ENCODE measurements at regions not wholly inside any gene's neighbourhood (a gene's known extent, or its start where the extent isn't known, plus 50 kb on each side); places are given as distances from the start of the nearest gene placed in this dataset.

DNA sequence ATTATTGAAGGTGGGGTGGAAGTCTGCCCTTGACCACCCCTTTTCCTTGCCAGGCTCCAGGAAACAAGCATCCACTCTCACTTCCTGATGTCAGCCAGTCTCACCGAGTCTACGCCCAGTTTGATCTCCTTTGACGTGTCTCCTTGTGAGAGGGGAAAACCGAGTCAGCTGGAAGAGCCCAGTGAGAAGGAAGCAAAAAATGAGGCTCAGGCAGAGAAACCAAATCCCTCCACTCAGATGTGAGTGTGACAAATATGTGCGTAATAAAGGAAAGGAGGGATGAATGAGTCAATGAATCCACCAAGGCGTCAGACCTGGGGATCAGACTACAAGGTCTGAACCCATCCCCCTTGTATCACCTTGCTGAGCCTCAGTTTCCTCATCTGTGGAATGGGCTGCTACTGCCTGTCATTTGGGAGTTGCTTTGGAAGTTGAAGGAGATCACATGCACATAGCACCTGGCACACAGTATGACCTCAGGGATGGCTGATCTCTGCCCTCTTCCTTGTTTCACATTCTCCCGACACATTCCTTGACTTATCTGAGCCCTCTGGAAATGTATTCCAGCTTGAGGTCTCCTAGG is 61.3 kb upstream of the XPA start:
- Histone ChIP-seq H3K9me3 (ENCODE audit: insufficient read depth, low read depth, low read length) (no peaks in the 10 kb centered on the region), H3K27ac (ENCODE audit: low read depth, low read length) (no peak overlapping the region), H3K4me2 (ENCODE audit: low read length) (no peak overlapping the region), H4K20me1 (ENCODE audit: insufficient read depth, low read length) (no peaks in the 10 kb centered on the region), H3K36me3 (ENCODE audit: insufficient read depth, low read length) (no peaks in the 10 kb centered on the region), H3K79me2 (ENCODE audit: insufficient read depth, low read length) (no peaks in the 10 kb centered on the region), H3K27me3 (ENCODE audit: insufficient read depth, low read length) (peaks cover 38% of the 10 kb centered on the region), H2AFZ (ENCODE audit: low read depth, low read length) (no peak overlapping the region), H3K4me1 (ENCODE audit: insufficient read depth, low read length) (no peaks in the 10 kb centered on the region), H3K9ac (ENCODE audit: low read length) (no peak overlapping the region), H3K4me3 (ENCODE audit: insufficient read depth, low read depth, low read length) (no peak overlapping the region)
- no peak overlapping the region for H3K27ac Mint-ChIP-seq (ENCODE audit: unreplicated experiment)
- DNase-seq (ENCODE audit: low read depth): no peak
- H3K4me1 Mint-ChIP-seq (ENCODE audit: low read depth, unreplicated experiment): no peaks in the 10 kb centered on the region
- peaks cover 73% of the 10 kb centered on the region for H3K27me3 Mint-ChIP-seq (ENCODE audit: low read depth, unreplicated experiment)
- no peak for FAIRE-seq
- H3K9me3 Mint-ChIP-seq (ENCODE audit: unreplicated experiment): peaks cover 8% of the 10 kb centered on the region
- H3K36me3 Mint-ChIP-seq (ENCODE audit: low read depth, unreplicated experiment): peaks cover 7% of the 10 kb centered on the region
- no peak overlapping the region for H3K4me3 Mint-ChIP-seq (ENCODE audit: unreplicated experiment)
- TF ChIP-seq, protein P1, sequence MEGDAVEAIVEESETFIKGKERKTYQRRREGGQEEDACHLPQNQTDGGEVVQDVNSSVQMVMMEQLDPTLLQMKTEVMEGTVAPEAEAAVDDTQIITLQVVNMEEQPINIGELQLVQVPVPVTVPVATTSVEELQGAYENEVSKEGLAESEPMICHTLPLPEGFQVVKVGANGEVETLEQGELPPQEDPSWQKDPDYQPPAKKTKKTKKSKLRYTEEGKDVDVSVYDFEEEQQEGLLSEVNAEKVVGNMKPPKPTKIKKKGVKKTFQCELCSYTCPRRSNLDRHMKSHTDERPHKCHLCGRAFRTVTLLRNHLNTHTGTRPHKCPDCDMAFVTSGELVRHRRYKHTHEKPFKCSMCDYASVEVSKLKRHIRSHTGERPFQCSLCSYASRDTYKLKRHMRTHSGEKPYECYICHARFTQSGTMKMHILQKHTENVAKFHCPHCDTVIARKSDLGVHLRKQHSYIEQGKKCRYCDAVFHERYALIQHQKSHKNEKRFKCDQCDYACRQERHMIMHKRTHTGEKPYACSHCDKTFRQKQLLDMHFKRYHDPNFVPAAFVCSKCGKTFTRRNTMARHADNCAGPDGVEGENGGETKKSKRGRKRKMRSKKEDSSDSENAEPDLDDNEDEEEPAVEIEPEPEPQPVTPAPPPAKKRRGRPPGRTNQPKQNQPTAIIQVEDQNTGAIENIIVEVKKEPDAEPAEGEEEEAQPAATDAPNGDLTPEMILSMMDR (IDR thresholded peaks at IDR 0.05; ENCODE audit: insufficient read depth, low read depth, low read length): no peak
- TF ChIP-seq EZH2 (IDR thresholded peaks at IDR 0.05; ENCODE audit: insufficient read depth, low read length): no peak

DNA sequence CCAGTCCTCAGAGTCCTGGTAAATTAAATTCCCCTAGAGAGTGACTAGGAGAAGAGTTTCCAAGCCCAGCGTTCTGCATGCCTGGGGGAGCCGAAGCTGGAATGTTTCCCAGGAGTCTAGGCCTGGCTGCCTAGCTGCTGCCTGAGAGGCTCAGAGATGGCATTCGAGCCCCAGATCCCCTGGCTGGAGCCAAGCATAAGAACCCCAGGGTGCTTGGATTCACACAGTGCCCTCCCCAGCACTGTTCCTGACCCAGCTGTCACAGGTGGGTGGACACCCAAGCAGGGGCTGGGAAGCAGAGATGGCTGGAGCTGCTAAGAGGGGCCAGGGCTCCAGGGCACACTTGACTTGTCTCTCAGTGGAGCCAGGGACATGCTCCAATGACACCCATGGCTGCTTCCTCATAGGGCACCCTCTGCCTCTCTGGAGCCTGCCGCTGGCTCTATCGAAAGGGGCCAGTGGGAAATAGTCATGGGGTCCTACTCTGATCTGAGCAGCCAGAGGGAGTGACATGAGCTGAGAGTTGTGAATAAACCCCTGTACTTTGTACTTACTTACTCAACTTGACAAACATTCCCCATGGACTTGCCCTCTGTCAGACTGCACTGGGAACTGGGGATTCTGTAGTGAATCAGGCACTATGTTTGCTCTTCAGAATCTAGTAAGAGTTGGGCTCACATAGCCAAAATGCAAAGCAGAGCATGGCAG is 62.6 kb upstream of the XPA start:
- no peak overlapping the region for H3K4me3 Mint-ChIP-seq (ENCODE audit: unreplicated experiment)
- H3K9me3 Mint-ChIP-seq (ENCODE audit: unreplicated experiment): peaks cover 6% of the 10 kb centered on the region
- Histone ChIP-seq H2AFZ (ENCODE audit: low read depth, low read length) (no peak overlapping the region), H3K27ac (ENCODE audit: low read depth, low read length) (no peak overlapping the region), H3K36me3 (ENCODE audit: insufficient read depth, low read length) (no peaks in the 10 kb centered on the region), H3K9ac (ENCODE audit: low read length) (no peak overlapping the region), H3K4me1 (ENCODE audit: insufficient read depth, low read length) (no peaks in the 10 kb centered on the region), H3K79me2 (ENCODE audit: insufficient read depth, low read length) (no peaks in the 10 kb centered on the region), H3K4me2 (ENCODE audit: low read length) (no peak overlapping the region), H4K20me1 (ENCODE audit: insufficient read depth, low read length) (no peaks in the 10 kb centered on the region), H3K4me3 (ENCODE audit: insufficient read depth, low read depth, low read length) (no peak overlapping the region), H3K27me3 (ENCODE audit: insufficient read depth, low read length) (peaks cover 38% of the 10 kb centered on the region), H3K9me3 (ENCODE audit: insufficient read depth, low read depth, low read length) (no peaks in the 10 kb centered on the region)
- no peak overlapping the region for H3K27ac Mint-ChIP-seq (ENCODE audit: unreplicated experiment)
- FAIRE-seq (no peak), DNase-seq (ENCODE audit: low read depth) (no peak)
- H3K27me3 Mint-ChIP-seq (ENCODE audit: low read depth, unreplicated experiment): peaks cover 75% of the 10 kb centered on the region
- TF ChIP-seq, protein P1 (IDR thresholded peaks at IDR 0.05; ENCODE audit: insufficient read depth, low read depth, low read length): no peak
- no peak for TF ChIP-seq EZH2 (IDR thresholded peaks at IDR 0.05; ENCODE audit: insufficient read depth, low read length)
- H3K36me3 Mint-ChIP-seq (ENCODE audit: low read depth, unreplicated experiment): peaks cover 7% of the 10 kb centered on the region
- H3K4me1 Mint-ChIP-seq (ENCODE audit: low read depth, unreplicated experiment): no peaks in the 10 kb centered on the region

DNA sequence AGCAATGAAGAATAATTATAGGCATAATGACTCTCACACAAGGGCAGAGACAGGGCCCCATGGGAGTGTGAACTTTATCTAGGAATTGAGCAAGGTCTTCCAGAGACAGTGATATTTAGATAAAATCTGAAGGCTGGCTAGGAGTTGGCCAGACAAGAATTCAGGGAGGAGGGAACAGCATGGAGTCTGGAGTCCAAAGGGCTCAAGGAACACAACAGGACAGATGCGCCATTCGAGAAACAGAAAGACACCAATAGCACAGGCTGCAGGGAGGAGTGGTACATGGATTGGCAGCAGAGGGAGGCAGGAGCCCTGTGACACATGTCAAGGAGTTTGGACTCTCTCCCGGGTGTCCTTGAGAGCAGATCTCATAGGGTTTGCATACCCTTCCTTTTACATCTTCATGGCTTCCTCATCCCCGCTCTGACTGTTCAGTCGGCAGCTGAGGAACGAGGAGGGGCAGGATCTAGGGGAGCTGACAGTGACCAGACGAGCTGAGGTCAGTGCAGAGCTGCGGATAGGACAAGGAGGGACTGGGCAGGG is 64.0 kb upstream of the XPA start:
- DNase-seq (ENCODE audit: low read depth) (no peak), FAIRE-seq (no peak)
- Mint-ChIP-seq H3K4me1 (ENCODE audit: low read depth, unreplicated experiment) (peaks cover 3% of the 10 kb centered on the region), H3K27ac (ENCODE audit: unreplicated experiment) (no peak overlapping the region), H3K27me3 (ENCODE audit: low read depth, unreplicated experiment) (peaks cover 80% of the 10 kb centered on the region), H3K36me3 (ENCODE audit: low read depth, unreplicated experiment) (peaks cover 7% of the 10 kb centered on the region), H3K9me3 (ENCODE audit: unreplicated experiment) (peaks cover 4% of the 10 kb centered on the region), H3K4me3 (ENCODE audit: unreplicated experiment) (no peak overlapping the region)
- H3K4me2 ChIP-seq (ENCODE audit: low read length): no peak overlapping the region
- H3K36me3 ChIP-seq (ENCODE audit: insufficient read depth, low read length): no peaks in the 10 kb centered on the region
- no peaks in the 10 kb centered on the region for H3K79me2 ChIP-seq (ENCODE audit: insufficient read depth, low read length)
- H3K27me3 ChIP-seq (ENCODE audit: insufficient read depth, low read length): peaks cover 38% of the 10 kb centered on the region
- H3K4me1 ChIP-seq (ENCODE audit: insufficient read depth, low read length): peaks cover 1% of the 10 kb centered on the region
- H2AFZ ChIP-seq (ENCODE audit: low read depth, low read length): no peak overlapping the region
- H3K9me3 ChIP-seq (ENCODE audit: insufficient read depth, low read depth, low read length): no peaks in the 10 kb centered on the region
- H3K4me3 ChIP-seq (ENCODE audit: insufficient read depth, low read depth, low read length): no peak overlapping the region
- no peak for TF ChIP-seq EZH2 (IDR thresholded peaks at IDR 0.05; ENCODE audit: insufficient read depth, low read length)
- TF ChIP-seq, protein P1 (IDR thresholded peaks at IDR 0.05; ENCODE audit: insufficient read depth, low read depth, low read length): no peak
- H4K20me1 ChIP-seq (ENCODE audit: insufficient read depth, low read length): no peaks in the 10 kb centered on the region
- H3K9ac ChIP-seq (ENCODE audit: low read length): no peak overlapping the region
- no peak overlapping the region for H3K27ac ChIP-seq (ENCODE audit: low read depth, low read length)

All from astrocyte (in vitro differentiated cells and primary cell).